Uterus (tissue), 2 donors: ENCODE measurements at regions not wholly inside any gene's neighbourhood (a gene's known extent, or its start where the extent isn't known, plus 50 kb on each side); places are given as distances from the start of the nearest gene placed in this dataset.

Experiments used
- CTCF ChIP-seq, 4 experiments: fragments of 200-600 bp in 2 of 4; fragments of 450-650 bp in 2 of 4; sonication (generic) in 2 of 4; IDR thresholded peaks; one replicate each; pipeline ENCODE4 v1.5.1; 2016 to 2019; ENCODE audit warnings: antibody characterized with exemption in 4 of 4, mild to moderate bottlenecking in 2 of 4, moderate library complexity in 1 of 4
- POLR2A ChIP-seq, 2 donors: fragments of 450-650 bp; IDR thresholded peaks; one replicate each; pipeline ENCODE4 v1.6.1; 2016; ENCODE audit warnings: antibody characterized with exemption in 2 of 2, mild to moderate bottlenecking in 1 of 2, moderate library complexity in 1 of 2

GRCh38 chr5:158354958-158355357, 496.0 kb upstream of the CLINT1 start:
- TF ChIP-seq POLR2A (IDR thresholded peaks at IDR 0.05): no peak
- no peak for TF ChIP-seq CTCF (IDR thresholded peaks at IDR 0.05)
